Activated T-cell treated with anti-CD3 and anti-CD28 coated beads, Interleukin-2, amount 50 U/mL, for 1 hour (primary cell): ENCODE measurements at regions not wholly inside any gene's neighbourhood (a gene's known extent, or its start where the extent isn't known, plus 50 kb on each side); places are given as distances from the start of the nearest gene placed in this dataset.
"Not testable (repeated sequence)": the region's sequence is repeated elsewhere in the genome, so short reads cannot be mapped to it uniquely, and the experiment has no call there.

Experiments used
- DNase-seq: peaks from one replicate; pipeline ENCODE4 v3.0.0-alpha.2; 2020

- not testable (repeated sequence) for DNase-seq
Measured at GRCh38 chrX:13378562-13379518, 59.0 kb upstream of the ATXN3L start.

DNA sequence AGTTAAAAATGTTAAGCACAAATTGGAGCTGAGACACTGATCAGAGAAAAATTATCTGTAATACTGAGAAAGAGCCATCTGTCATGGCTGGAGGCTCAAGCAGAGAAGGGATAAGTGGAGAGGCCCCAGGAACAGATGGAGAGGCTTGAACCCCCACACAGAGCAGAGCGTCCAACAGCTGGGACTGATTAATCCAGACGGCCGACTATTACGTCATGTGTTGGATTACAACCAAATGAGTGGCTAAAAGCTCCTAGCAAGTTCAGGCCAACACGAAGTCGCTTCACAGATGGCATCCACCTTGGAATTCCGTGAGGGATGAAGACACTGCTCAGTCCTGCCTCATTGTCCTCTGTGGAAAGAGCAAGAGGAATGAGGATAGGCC lies 57.7 kb upstream of the ATXN3L start:
- DNase-seq, result no peak

GRCh38 chrX:13376857-13377549 lies 57.1 kb upstream of the ATXN3L start:
- no peak for DNase-seq

- DNase-seq, result not testable (repeated sequence)
Measured at GRCh38 chrX:13375596-13375995, 55.7 kb upstream of the ATXN3L start.

DNA sequence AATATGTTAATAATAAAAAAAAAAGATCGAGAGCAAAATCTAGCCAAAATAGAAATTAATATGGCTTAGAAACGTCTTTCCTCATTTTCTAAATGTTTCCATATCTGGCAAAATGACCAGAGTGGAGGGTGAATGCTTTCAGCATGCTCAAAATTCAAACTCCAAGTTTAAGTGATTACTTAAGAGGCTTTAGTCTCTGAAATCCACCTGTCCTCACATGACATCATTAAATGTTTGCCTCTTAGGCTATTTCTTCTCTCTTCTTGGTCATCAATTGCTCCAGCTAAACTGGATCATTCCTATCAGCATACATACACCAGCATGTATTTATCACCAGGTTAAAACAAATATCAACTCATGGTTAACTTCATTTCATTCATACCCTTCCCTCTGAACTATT lies 54.5 kb upstream of the ATXN3L start:
- no peak for DNase-seq

- no peak for DNase-seq
Measured at GRCh38 chrX:13373431-13374187, 53.8 kb upstream of the ATXN3L start.

- DNase-seq, result no peak
Measured at GRCh38 chrX:13373027-13373426, 53.2 kb upstream of the ATXN3L start.

DNA sequence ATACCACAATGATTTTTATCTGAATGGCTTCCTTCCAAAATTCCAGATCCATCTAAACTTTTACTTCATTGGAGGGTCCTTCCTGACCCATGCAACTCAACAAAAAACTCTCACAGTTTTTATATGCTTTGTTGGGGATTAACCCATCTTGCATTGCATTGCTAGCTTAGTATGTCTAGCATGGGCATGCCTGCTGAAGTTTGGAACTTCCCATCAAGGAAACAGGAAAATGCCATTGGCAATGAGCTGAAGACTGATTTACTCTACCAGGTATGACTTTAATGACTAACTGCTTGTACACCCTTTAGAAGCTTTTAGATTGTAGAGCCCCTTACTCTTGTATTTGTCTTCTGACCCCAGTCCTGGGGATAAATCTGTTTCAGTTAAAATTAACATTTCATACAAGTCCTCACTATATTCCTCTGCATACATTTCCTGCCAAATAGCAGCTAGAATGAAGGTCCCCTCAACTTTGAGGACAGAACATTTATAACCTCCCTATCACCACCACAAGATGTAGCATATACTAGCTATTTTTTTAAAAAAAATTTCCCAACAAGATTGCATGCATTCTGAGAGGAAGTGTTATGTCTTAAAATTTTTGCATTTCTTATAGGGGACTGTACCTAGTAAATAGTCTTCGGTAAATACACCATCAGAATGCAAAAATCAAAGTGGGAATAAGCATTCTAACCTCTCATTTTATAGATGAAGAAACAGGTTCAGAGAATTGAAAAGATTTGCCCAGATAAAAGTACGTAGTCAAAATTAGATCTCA lies 52.5 kb upstream of the ATXN3L start:
- DNase-seq, result no peak

DNA sequence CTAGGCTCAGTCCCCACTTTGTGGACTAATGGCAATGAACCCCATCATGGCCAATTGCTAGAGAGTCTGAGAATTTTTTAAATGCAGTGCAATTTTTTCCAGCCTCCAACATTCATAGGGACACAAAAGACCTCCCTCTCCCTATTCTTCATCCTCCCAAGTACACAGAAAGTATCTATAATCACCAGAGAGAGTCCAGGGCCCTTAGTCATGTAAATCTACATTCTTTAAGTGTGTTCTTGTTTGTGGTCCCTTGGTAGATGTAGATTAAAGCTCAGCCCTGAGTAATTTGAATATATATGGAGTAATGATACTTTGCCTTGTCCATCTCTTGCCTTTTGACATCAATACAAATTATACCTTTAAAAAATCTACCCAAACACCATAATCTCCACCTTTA lies 51.3 kb upstream of the ATXN3L start:
- no peak for DNase-seq

DNA sequence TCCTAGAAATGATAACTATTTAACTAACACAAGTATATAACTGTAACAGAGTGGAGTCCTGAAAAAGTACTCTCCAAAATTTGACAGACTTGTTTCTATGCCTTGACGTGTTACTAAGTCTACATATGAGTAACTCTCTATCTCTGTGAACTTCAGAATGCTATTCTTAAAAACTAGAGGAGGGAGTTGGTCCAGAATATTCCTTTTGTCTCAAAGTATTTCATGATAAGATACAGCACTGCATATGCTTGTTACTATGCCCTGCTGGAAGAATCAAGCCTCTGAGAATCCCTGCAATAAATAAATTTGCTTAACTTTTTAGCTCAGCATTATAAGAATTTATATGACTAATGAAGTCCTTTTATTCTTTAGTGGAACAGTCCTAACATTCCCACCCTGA lies 50.9 kb upstream of the ATXN3L start:
- DNase-seq, result no peak
